Gastroesophageal sphincter (tissue), 3 donors: ENCODE measurements at regions not wholly inside any gene's neighbourhood (a gene's known extent, or its start where the extent isn't known, plus 50 kb on each side); places are given as distances from the start of the nearest gene placed in this dataset.

Source experiments
- EP300 ChIP-seq: sonication (generic); formaldehyde crosslinking; IDR thresholded peaks from one replicate; pipeline ENCODE4 v1.6.1; 2017; ENCODE audit warnings: antibody characterized with exemption, mild to moderate bottlenecking
- POLR2A ChIP-seq, 2 donors: fragments of 450-650 bp; IDR thresholded peaks; one replicate each; pipeline ENCODE4 v1.6.1; 2017; ENCODE audit warnings: antibody characterized with exemption in 2 of 2, mild to moderate bottlenecking in 2 of 2, moderate library complexity in 1 of 2
- POLR2AphosphoS5 ChIP-seq: sonication (generic); formaldehyde crosslinking; IDR thresholded peaks from one replicate; pipeline ENCODE4 v1.6.1; 2017; ENCODE audit warnings: antibody characterized with exemption
- TF ChIP-seq, protein P1 (sequence below), 4 experiments: fragments of 200-600 bp in 2 of 4; fragments of 450-650 bp in 2 of 4; sonication (generic) in 1 of 4; IDR thresholded peaks; one replicate each; pipeline ENCODE4 v1.5.1; 2017 to 2019; ENCODE audit warnings: antibody characterized with exemption in 4 of 4, mild to moderate bottlenecking in 2 of 4, moderate library complexity in 2 of 4

GRCh38 chr21:38661197-38661871 lies 144.4 kb upstream of the ETS2 start:
- no peak for TF ChIP-seq POLR2AphosphoS5
- TF ChIP-seq, protein P1, sequence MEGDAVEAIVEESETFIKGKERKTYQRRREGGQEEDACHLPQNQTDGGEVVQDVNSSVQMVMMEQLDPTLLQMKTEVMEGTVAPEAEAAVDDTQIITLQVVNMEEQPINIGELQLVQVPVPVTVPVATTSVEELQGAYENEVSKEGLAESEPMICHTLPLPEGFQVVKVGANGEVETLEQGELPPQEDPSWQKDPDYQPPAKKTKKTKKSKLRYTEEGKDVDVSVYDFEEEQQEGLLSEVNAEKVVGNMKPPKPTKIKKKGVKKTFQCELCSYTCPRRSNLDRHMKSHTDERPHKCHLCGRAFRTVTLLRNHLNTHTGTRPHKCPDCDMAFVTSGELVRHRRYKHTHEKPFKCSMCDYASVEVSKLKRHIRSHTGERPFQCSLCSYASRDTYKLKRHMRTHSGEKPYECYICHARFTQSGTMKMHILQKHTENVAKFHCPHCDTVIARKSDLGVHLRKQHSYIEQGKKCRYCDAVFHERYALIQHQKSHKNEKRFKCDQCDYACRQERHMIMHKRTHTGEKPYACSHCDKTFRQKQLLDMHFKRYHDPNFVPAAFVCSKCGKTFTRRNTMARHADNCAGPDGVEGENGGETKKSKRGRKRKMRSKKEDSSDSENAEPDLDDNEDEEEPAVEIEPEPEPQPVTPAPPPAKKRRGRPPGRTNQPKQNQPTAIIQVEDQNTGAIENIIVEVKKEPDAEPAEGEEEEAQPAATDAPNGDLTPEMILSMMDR (IDR thresholded peaks at IDR 0.05), result no peak
- no peak for TF ChIP-seq POLR2A (IDR thresholded peaks at IDR 0.05)
- no peak for TF ChIP-seq EP300
